GM12872 (cell line): ENCODE measurements at regions not wholly inside any gene's neighbourhood (a gene's known extent, or its start where the extent isn't known, plus 50 kb on each side); places are given as distances from the start of the nearest gene placed in this dataset.

Source experiments
- TF ChIP-seq, protein P1 (sequence below): IDR thresholded peaks from 3 replicates; pipeline ENCODE4 v1.5.1; 2011; ENCODE audit warnings: low read depth, mild to moderate bottlenecking, low read length, moderate library complexity; ENCODE audit not compliant: insufficient read depth

DNA sequence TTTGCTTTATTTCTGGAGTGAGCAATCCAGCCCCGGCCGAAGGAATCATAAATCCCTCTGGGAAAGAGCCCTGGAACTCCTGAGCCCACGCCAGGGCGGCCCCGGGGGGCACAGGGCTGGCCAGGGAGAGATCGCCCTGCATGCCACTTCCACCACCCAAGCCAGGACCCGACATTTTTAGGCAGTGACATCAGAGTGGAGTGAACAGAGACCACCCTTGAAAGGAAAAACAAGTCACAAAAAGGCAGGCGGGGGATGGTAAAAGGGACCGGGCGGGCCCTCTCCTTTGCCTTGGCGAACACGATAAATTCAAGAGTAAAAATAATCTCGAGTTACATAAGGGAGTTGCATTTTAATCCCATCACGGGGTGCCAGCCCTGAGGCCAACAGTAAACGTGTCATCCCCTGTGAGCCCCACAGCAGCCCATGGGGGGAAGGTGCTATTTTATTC, 284.1 kb downstream of the C16orf95 start:
- TF ChIP-seq, protein P1, sequence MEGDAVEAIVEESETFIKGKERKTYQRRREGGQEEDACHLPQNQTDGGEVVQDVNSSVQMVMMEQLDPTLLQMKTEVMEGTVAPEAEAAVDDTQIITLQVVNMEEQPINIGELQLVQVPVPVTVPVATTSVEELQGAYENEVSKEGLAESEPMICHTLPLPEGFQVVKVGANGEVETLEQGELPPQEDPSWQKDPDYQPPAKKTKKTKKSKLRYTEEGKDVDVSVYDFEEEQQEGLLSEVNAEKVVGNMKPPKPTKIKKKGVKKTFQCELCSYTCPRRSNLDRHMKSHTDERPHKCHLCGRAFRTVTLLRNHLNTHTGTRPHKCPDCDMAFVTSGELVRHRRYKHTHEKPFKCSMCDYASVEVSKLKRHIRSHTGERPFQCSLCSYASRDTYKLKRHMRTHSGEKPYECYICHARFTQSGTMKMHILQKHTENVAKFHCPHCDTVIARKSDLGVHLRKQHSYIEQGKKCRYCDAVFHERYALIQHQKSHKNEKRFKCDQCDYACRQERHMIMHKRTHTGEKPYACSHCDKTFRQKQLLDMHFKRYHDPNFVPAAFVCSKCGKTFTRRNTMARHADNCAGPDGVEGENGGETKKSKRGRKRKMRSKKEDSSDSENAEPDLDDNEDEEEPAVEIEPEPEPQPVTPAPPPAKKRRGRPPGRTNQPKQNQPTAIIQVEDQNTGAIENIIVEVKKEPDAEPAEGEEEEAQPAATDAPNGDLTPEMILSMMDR = no peak

DNA sequence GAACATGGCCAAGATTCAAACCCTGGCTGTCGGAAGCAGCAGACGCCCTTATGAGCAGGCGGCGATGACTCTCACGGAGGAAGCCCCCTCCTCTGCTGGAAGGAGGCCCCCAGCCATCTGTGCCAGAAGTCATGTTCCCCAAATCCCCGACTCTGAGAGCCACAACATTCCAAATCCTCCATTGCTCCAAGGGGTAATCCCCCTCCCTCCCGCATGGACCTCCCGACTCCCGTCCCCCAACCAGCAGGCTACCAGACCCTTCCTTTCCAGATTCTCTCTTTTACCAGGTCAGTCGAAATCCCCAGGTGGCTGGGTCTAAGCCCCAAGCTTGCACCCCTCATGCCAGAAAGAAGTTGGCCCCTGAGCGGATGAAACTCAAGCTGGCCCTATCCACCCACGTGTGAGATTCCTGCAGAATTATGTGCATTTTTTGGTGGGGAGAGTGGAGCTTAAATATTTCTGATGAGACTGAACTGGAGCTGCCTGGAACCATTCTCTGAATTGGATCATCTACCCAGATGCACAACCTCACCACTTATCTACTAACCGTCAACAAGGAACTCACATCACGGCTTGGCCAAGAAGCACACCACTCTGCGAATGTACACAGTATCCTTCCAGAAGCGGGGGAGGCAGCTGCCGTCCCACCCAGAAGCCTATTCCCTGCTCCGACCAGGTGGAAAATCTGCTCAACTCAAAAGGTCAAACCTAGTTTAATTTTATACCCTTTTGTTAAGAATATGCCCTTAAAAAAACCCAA, 283.5 kb downstream of the C16orf95 start:
- TF ChIP-seq, protein P1 = no peak

DNA sequence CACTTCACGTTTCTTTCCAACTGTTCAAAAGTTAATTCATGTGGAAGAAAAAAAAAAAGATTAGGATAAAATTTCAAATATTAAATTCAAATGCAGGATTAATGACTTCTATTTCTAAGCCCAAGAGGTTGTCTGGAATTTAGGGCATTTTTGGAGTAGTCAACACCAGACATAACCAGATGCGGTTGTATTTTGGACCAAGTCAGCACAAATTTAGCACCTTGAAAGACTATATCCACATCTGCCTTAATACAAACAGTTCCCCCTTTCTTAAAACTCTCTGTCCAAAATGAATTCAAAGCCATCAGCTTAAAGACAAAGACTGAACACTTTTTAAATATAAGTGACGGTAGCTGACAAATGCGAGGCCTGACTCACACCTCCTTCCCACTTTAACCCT, 282.9 kb downstream of the C16orf95 start:
- TF ChIP-seq, protein P1 = no peak

DNA sequence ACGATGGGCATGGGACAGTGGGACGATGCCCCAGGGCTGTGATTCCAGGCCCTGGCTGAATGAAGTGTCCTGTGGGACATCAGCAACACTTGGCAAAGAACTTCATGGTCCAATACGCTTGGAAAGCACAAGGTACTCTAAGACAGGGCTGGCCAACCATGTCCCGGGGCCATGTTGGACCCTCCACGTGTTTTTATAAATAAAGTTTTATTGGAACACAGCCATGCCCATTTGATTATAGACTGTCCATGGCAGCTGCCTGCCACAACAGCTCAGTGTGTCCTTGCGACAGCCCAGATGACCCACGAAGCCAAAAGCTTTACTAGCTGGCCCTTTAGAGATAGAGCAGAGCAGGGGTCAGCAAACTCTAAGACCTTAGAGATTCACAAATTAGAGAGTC, 282.1 kb downstream of the C16orf95 start:
- TF ChIP-seq, protein P1 = no peak

DNA sequence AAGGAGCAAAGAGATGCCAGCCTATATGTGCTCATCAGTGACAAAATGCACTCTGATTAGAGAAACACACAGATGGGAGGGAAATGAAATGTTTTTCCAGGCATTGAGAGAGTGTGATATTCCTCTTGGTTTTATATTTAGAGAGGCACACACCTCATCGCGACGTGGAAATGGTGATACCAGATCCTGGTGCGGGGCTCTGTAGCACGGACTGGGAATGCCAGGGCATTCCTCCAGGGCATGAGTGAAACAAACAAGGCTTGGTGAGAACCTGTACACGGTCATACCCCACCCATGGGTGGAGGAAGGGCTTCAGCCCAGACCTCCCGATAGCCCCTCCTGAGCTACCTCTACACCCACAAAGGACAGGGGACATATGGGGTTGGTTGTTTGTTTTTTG, 280.2 kb downstream of the C16orf95 start:
- TF ChIP-seq, protein P1 = no peak

DNA sequence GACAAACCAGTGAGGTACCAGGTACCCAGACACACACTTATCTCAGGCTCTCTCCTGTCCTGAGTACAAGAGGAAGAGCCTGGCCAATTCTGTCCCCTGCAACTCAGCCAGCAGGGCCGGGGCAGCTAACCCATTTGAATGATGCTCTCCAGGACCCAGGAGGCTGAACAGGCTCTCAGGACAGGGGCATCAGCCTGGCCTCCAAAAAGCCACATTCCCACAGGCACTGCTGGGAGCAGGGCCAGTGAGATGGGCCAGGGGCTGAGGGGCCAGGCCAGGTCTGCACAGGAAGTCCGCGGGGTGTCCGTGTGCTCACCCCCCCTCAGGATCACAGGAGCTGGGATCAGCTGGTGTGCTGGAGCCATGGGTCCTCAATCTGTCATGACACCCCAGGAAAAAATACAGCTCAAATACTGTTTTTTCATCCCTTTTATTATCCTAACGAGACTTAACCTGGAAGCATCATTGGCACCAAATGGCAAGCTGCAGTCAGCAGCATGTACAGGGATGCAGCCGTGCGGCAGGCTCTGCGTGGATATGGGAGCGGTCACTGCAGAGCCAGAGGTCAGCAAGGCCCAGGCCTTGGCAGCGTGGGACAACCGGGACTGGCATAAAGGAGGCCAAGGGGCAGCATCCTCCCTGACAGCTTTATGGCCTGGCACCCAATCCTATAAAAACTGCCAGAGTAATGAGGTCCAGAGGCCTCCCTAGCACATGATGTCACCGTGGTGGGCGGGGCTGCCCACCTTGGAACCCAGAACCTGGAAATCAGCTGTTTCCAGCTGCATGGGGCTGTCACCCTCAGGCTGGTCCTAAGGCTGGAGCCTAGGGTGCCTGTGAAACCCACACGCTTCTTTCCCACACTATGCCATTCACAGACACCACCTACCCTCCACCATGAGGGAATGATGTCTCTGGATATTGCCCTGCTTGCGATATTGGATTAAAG, 276.7 kb downstream of the C16orf95 start:
- TF ChIP-seq, protein P1 = no peak

DNA sequence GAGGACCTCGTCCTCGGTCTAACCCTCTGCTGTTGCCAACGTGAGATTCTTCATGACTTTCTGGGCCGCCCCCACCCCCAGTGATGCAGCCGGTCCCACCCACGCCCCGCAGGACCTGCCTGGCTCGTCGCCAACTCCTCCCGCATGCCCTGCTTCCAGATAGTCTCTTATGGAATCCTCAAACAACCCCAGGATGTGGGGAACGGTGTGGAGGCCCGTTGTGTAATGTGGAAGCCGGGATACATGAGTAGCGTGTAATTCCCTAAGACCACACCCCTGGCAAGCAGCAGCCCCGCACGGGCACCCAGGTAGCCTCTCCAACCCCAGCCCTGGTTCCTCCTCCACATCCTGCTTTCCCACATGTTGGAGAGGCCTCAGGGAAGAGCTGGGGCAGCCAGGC, 275.9 kb downstream of the C16orf95 start:
- TF ChIP-seq, protein P1 = no peak
